ENCODE measurements at regions not wholly inside any gene's neighbourhood (a gene's known extent, or its start where the extent isn't known, plus 50 kb on each side); places are given as distances from the start of the nearest gene placed in this dataset.

GRCh38 chr5:5645891-5646290 lies 223.4 kb downstream of the ICE1 start:
- no peak for TF ChIP-seq ZSCAN18 (tag by site-specific recombination; IDR thresholded peaks at IDR 0.05)
- TF ChIP-seq CTCF (tag by site-specific recombination; IDR thresholded peaks at IDR 0.05) = no peak
- no peak for TF ChIP-seq ZNF248 (tag by site-specific recombination; IDR thresholded peaks at IDR 0.05)
- TF ChIP-seq ZEB2 (tag by site-specific recombination; IDR thresholded peaks at IDR 0.05) = no peak
- TF ChIP-seq ZSCAN30 (tag by site-specific recombination; IDR thresholded peaks at IDR 0.05) = no peak
- TF ChIP-seq ZBTB21 (tag by site-specific recombination; IDR thresholded peaks at IDR 0.05) = no peak
- TF ChIP-seq ZBTB11 (tag by site-specific recombination; conservative IDR thresholded peaks at IDR 0.05; ENCODE audit: low read depth) = no peak
- TF ChIP-seq ZNF544 (tag by site-specific recombination; IDR thresholded peaks at IDR 0.05) = no peak
- TF ChIP-seq ZNF521 (tag by site-specific recombination; IDR thresholded peaks at IDR 0.05) = no peak
- TF ChIP-seq ZFP3 (tag by site-specific recombination; IDR thresholded peaks at IDR 0.05; ENCODE audit: low read depth) = no peak
